Peyer's patch (tissue), 4 donors: ENCODE measurements at regions not wholly inside any gene's neighbourhood (a gene's known extent, or its start where the extent isn't known, plus 50 kb on each side); places are given as distances from the start of the nearest gene placed in this dataset.

ENCODE experiments used
- CTCF ChIP-seq, 6 experiments: fragments of 450-650 bp in 4 of 6; fragments of 200-600 bp in 2 of 6; sonication (generic) in 1 of 6; IDR thresholded peaks; one replicate each; pipeline ENCODE4 v1.5.1; 2017 to 2019; ENCODE audit warnings: antibody characterized with exemption in 6 of 6, mild to moderate bottlenecking in 3 of 6, moderate library complexity in 1 of 6
- POLR2A ChIP-seq, 2 donors: fragments of 450-650 bp; IDR thresholded peaks; one replicate each; pipeline ENCODE4 v1.5.1; 2017; ENCODE audit warnings: antibody characterized with exemption in 2 of 2, mild to moderate bottlenecking in 2 of 2, moderate library complexity in 2 of 2

DNA sequence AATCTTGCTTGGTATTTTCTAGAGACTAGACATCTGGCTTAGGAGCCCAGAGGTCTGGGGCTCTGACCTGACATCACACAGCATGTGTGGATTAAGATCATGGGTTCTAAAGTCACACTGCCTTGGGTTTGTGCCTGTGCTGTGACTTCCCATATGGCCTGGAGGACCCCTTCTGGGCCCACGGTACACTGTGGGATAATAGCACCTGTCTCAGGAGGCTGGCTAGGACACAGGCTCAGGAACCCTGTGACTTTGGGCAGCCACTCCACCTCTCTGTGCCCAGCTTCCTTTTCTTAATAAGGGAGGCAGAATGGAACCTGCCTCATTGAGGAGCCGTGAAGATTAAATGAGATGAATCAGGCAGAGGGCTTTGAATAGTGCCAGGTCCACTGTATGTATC is 99.2 kb upstream of the B3GAT1 start:
- no peak for TF ChIP-seq CTCF (IDR thresholded peaks at IDR 0.05)
- TF ChIP-seq POLR2A (IDR thresholded peaks at IDR 0.05) = no peak
